ENCODE measurements at regions not wholly inside any gene's neighbourhood (a gene's known extent, or its start where the extent isn't known, plus 50 kb on each side); places are given as distances from the start of the nearest gene placed in this dataset.

- DNase-seq: no peak
- H2AFZ ChIP-seq (ENCODE audit: low read length): no peak overlapping the region
- H3K79me2 ChIP-seq (ENCODE audit: low read length): no peaks in the 10 kb centered on the region
- no peaks in the 10 kb centered on the region for H3K9me3 ChIP-seq (replicated peaks; ENCODE audit: insufficient read depth, low read length)
- no peak overlapping the region for H3K27ac ChIP-seq (ENCODE audit: low read length)
- no peaks in the 10 kb centered on the region for H3K9me2 ChIP-seq (replicated peaks; ENCODE audit: insufficient read depth, low read length)
- no peaks in the 10 kb centered on the region for H3K4me1 ChIP-seq (ENCODE audit: low read length)
- H3K36me3 ChIP-seq (replicated peaks; ENCODE audit: insufficient read depth, low read length): no peaks in the 10 kb centered on the region
- no peaks in the 10 kb centered on the region for H3F3A ChIP-seq (ENCODE audit: insufficient read depth, low read length)
- no peaks in the 10 kb centered on the region for H3K27me3 ChIP-seq (replicated peaks; ENCODE audit: insufficient read depth, low read length)
- no peak overlapping the region for H3K4me3 ChIP-seq (ENCODE audit: low read length)
- H3K9ac ChIP-seq (ENCODE audit: low read length): no peak overlapping the region
- no peaks in the 10 kb centered on the region for H4K20me1 ChIP-seq (ENCODE audit: insufficient read depth, low read length)
- TF ChIP-seq EZH2phosphoT487 (IDR thresholded peaks at IDR 0.05; ENCODE audit: low read length) (no peak), CTCF (IDR thresholded peaks at IDR 0.05; ENCODE audit: low read length) (no peak), EZH2 (optimal IDR thresholded peaks at IDR 0.05; ENCODE audit: low read depth, low read length) (no peak)
- no peak overlapping the region for H3K4me2 ChIP-seq (ENCODE audit: low read depth, low read length)
These were observed 323.8 kb upstream of the SYT1 start for GRCh38 chr12:78540606-78541336.

- H3K4me1 ChIP-seq (ENCODE audit: low read length): no peaks in the 10 kb centered on the region
- H3K27ac ChIP-seq (ENCODE audit: low read length): no peak overlapping the region
- no peaks in the 10 kb centered on the region for H3K27me3 ChIP-seq (replicated peaks; ENCODE audit: insufficient read depth, low read length)
- H3K4me2 ChIP-seq (ENCODE audit: low read depth, low read length): no peak overlapping the region
- no peak overlapping the region for H3K9ac ChIP-seq (ENCODE audit: low read length)
- H3K79me2 ChIP-seq (ENCODE audit: low read length): no peaks in the 10 kb centered on the region
- no peak overlapping the region for H3K4me3 ChIP-seq (ENCODE audit: low read length)
- no peak overlapping the region for H2AFZ ChIP-seq (ENCODE audit: low read length)
- DNase-seq: no peak
- H4K20me1 ChIP-seq (ENCODE audit: insufficient read depth, low read length): no peaks in the 10 kb centered on the region
- H3K9me3 ChIP-seq (replicated peaks; ENCODE audit: insufficient read depth, low read length): no peaks in the 10 kb centered on the region
- H3K9me2 ChIP-seq (replicated peaks; ENCODE audit: insufficient read depth, low read length): no peaks in the 10 kb centered on the region
- TF ChIP-seq CTCF (IDR thresholded peaks at IDR 0.05; ENCODE audit: low read length) (no peak), EZH2phosphoT487 (IDR thresholded peaks at IDR 0.05; ENCODE audit: low read length) (no peak), EZH2 (optimal IDR thresholded peaks at IDR 0.05; ENCODE audit: low read depth, low read length) (no peak)
- H3K36me3 ChIP-seq (replicated peaks; ENCODE audit: insufficient read depth, low read length): no peaks in the 10 kb centered on the region
- no peaks in the 10 kb centered on the region for H3F3A ChIP-seq (ENCODE audit: insufficient read depth, low read length)
These were observed 313.7 kb upstream of the SYT1 start for GRCh38 chr12:78550831-78551230.

GRCh38 chr12:78555802-78556201 is 308.8 kb upstream of the SYT1 start:
- H3K4me1 ChIP-seq (ENCODE audit: low read length): no peaks in the 10 kb centered on the region
- H3K9me3 ChIP-seq (replicated peaks; ENCODE audit: insufficient read depth, low read length): no peaks in the 10 kb centered on the region
- H3K9ac ChIP-seq (ENCODE audit: low read length): no peak overlapping the region
- TF ChIP-seq CTCF (IDR thresholded peaks at IDR 0.05; ENCODE audit: low read length): no peak
- TF ChIP-seq EZH2 (optimal IDR thresholded peaks at IDR 0.05; ENCODE audit: low read depth, low read length): no peak
- TF ChIP-seq EZH2phosphoT487 (IDR thresholded peaks at IDR 0.05; ENCODE audit: low read length): no peak
- DNase-seq: no peak
- H4K20me1 ChIP-seq (ENCODE audit: insufficient read depth, low read length): no peaks in the 10 kb centered on the region
- no peaks in the 10 kb centered on the region for H3F3A ChIP-seq (ENCODE audit: insufficient read depth, low read length)
- H3K4me2 ChIP-seq (ENCODE audit: low read depth, low read length): no peak overlapping the region
- H3K27me3 ChIP-seq (replicated peaks; ENCODE audit: insufficient read depth, low read length): no peaks in the 10 kb centered on the region
- no peak overlapping the region for H3K4me3 ChIP-seq (ENCODE audit: low read length)
- no peak overlapping the region for H2AFZ ChIP-seq (ENCODE audit: low read length)
- no peaks in the 10 kb centered on the region for H3K79me2 ChIP-seq (ENCODE audit: low read length)
- H3K36me3 ChIP-seq (replicated peaks; ENCODE audit: insufficient read depth, low read length): no peaks in the 10 kb centered on the region
- H3K27ac ChIP-seq (ENCODE audit: low read length): no peak overlapping the region
- no peaks in the 10 kb centered on the region for H3K9me2 ChIP-seq (replicated peaks; ENCODE audit: insufficient read depth, low read length)
